NCI-H2107 (cell line): ENCODE measurements at regions not wholly inside any gene's neighbourhood (a gene's known extent, or its start where the extent isn't known, plus 50 kb on each side); places are given as distances from the start of the nearest gene placed in this dataset.
"Not testable (repeated sequence)": the region's sequence is repeated elsewhere in the genome, so short reads cannot be mapped to it uniquely, and the experiment has no call there.

ENCODE experiments used
- DNase-seq: peaks from one replicate; lab custom pipeline; 2025; lab: John Stamatoyannopoulos, UW

GRCh38 chr5:92879806-92880543 lies 701.0 kb downstream of the NR2F1-AS1 start:
- no peak for DNase-seq

- no peak for DNase-seq
These were observed 706.2 kb downstream of the NR2F1-AS1 start for GRCh38 chr5:92874790-92875189.

- no peak for DNase-seq
These were observed 712.6 kb downstream of the NR2F1-AS1 start for GRCh38 chr5:92868442-92868841.

DNA sequence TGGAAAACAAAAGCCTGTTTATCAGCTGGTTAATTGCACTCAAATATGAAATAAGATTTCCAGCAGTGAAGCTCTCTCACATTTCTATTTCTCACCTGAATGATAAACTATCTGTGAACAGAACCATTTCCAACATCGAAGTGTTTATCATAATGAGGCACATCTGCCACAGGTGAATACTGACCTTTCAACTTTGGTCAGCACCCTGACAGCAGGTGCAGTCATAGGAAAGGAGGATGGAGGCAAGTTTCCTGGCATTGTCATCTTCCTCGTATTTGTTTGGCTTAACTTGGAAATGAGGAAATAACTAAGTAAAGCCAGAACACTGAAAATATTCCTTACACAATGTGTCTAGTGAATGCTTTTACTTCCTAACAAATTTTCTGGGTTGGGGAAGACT lies 716.4 kb downstream of the NR2F1-AS1 start:
- no peak for DNase-seq

GRCh38 chr5:92863666-92864065 lies 717.4 kb downstream of the NR2F1-AS1 start:
- DNase-seq, result no peak

DNA sequence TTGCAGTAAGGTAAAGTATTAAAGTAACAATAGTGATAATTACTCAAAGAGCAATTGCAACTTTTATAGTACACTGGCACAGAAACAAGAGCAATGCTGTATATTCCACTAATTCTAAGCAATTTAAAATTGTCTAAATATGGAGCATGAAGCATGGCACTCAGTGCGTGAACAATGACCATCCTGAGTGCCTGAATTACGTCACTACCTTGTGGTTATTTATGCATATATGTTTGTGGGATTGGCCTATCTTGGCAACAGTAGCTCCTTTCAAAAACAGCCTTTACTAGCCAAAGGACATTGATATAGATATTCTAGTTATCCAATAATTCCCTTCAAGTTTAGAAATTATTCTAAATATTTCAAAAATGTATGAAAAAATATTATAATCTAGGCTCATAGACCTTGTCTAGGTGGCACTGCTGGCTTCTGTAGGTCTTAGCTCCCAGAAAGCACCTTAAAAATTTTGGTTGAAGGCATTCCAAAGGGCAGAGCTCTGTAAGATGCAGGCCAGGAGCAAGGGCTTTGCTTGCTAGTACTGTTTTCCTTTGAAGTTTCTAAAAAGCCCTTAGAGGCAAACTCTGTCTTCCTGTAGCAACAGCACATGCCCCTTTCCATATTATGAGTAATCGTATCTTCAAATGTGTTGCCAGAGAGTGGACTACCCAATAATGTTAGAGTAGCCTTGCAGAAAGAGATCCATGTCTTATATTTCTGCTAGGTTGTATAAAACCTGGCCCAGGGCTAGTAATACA lies 719.3 kb downstream of the NR2F1-AS1 start:
- DNase-seq, result no peak

DNA sequence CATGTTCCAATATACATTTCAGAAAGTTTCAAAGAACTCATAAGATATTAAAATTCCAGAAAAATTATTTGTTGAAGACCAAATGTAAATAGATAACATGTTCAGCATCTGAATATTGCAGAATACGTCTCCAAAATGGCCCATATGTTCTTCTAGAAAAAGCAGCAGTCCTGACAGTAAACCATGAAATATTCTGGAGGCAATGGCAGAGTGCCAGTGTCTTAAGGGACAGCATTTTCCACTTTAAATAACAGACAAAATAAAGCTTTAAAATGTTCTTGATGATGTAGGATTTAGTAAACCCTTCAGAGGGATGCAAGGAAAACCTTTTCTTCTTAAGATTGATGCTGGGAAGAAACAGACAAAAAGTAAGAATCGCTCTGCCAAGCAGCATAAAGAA lies 721.0 kb downstream of the NR2F1-AS1 start:
- DNase-seq, result no peak

- no peak for DNase-seq
These were observed 728.8 kb downstream of the NR2F1-AS1 start for GRCh38 chr5:92852219-92852618.

DNA sequence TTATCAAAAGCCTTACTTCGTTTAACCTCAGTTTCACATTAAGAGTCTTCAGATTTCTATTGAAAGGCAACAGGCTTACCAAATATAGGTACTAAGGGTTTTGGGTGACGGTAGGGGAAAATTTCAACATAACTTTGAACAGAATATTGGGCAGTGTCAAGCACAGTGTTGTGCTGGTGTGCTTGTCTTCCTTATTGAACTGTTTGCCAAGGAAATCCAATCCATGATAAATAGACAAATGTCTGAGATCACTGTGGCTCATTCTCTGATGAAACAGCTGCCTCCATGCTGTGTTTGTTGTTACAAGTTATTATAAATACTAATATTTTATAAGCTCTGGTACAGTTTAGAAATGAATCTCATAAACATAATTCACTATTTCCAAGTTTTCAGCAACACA lies 730.1 kb downstream of the NR2F1-AS1 start:
- no peak for DNase-seq

DNA sequence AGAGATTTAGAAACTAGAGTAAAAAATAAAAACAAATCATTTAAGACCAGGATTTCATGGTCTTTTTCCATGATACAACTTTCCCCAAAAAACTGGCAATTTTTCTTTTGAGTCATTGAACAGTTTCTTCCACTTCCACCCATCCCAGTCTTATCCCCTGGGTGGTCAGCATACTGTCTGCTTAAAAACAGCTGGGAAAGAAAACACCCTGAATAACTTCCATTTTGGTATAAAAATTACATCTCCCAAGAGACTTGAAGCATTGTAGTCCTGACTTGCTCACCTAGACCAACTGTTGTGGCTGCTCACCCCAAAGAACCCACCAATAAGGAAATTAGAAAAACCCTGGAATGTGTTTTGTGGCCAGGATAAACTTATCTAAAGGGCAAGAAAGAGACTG lies 731.3 kb downstream of the NR2F1-AS1 start:
- no peak for DNase-seq

- no peak for DNase-seq
These were observed 739.3 kb downstream of the NR2F1-AS1 start for GRCh38 chr5:92841604-92842155.

DNA sequence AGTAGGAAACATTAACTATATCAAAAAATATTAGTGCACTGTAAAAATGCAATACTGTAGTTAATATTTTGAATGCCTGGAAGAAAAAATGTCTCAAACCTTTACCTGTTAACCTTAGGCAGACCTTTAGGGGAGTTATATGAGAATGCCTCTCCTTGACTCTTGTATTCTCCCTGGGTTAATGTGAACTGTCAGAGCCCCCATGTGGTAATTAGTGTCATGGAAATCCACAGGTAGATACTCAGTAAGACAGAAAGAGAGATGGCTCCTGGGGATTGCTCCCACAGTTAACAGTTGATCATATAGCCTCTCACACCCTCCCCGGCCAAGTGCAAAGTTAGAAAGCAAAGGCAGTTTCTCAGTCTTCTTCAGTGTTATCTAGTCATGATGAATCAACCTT lies 742.8 kb downstream of the NR2F1-AS1 start:
- DNase-seq, result no peak

- DNase-seq, result no peak
These were observed 743.9 kb downstream of the NR2F1-AS1 start for GRCh38 chr5:92836855-92837755.

GRCh38 chr5:92835712-92836111 lies 745.3 kb downstream of the NR2F1-AS1 start:
- no peak for DNase-seq

GRCh38 chr5:92823551-92823950 lies 757.5 kb downstream of the NR2F1-AS1 start:
- not testable (repeated sequence) for DNase-seq

DNA sequence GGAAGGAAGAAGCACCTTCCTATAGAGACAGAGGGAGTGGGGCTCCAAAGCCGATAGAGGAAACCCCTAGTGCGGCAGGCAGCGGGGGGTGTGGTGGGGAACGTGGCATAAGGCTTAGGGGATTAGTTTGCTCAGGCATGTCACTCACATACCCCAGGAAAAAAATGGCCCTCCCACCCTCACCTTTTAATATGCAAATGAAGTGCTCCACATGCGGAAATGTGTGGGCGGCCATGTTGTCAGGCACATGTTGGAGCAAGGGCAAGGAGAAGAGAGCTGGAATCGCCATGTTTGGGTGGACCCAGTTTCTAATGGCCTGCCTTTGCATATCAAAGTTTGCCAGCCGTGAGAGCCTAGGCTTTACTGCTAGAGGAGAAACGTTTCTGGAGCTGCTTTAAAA lies 758.8 kb downstream of the NR2F1-AS1 start:
- no peak for DNase-seq

- DNase-seq, result no peak
These were observed 771.1 kb downstream of the NR2F1-AS1 start for GRCh38 chr5:92809855-92810465.

DNA sequence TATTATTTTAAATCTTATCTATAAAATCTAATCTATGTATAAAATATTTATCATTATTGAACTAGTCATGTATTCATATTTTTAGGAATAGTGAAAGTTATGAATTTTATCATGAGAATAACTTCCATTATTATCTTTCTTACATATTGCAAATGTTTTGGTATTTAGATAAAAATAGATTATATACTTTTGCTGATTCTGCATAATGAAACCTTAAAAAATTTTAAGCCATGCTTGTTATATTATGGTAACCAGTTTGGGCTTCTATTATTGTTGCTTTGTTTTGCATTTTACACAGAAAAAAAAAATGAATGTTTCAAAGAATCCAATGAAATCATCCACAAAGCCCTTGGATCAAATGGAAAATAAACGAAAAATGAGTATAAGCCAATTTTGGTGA lies 772.5 kb downstream of the NR2F1-AS1 start:
- DNase-seq, result no peak

DNA sequence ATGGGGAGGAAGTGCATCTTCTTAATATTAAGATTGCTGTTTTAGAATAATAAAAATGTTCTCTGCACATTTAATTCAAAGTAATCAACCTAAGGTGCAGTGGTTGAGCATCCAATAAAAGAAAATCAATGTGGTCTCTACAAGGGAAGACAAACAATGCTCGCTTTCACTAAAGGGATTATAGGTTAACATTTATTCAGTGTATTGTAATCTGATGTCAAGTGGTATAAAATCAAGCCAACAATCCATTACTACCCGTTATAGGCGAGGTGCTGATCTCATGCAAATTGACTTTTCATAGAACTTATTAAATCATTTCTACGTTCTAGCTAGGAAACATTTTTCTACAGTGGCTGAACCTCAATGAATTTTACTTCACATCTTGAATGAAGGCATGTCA lies 773.9 kb downstream of the NR2F1-AS1 start:
- DNase-seq, result no peak

DNA sequence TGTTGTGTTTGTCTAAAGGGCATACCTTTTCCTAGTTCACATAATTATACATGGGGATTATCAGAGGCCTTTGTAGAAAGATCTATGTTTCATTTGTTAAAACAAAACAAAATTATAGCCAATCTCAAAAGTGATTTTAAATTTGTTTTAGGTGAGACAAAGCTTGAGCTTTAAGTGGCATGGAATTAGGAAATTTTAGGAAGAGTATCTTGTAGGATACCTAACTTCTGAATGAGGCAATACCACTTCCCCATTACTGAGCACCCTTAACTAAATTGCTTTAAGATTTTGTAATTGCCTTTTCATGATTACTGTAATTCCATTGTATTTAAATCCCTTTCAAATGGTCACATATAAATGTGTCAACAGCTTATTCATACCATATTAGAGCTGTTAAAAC lies 775.6 kb downstream of the NR2F1-AS1 start:
- DNase-seq, result no peak

- no peak for DNase-seq
These were observed 779.1 kb downstream of the NR2F1-AS1 start for GRCh38 chr5:92801911-92802310.

DNA sequence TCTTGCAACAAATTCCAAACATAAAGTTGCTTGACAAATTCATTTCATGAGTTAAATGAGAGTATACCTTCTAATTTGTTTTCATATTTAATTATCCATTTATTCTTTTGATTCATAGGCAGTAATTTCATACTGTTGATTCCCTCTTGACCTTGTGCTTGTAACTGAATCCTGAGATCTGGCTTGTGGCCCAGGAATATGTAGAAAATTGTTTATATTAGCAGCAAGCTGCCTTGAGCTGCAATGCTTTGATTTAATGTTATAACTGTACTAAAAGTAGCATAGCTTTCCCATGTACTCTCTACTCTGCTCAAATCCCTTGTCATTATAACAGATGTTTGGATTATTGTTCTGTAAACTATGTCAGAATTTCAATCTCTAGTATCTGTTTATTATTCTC lies 780.7 kb downstream of the NR2F1-AS1 start:
- peak; percentile 1 for DNase-seq
